NOMO-1 treated with dmso at 0.1 percent for 144 hours (cell line): ENCODE measurements at regions not wholly inside any gene's neighbourhood (a gene's known extent, or its start where the extent isn't known, plus 50 kb on each side); places are given as distances from the start of the nearest gene placed in this dataset.
"Not testable (repeated sequence)": the region's sequence is repeated elsewhere in the genome, so short reads cannot be mapped to it uniquely, and the experiment has no call there.

ENCODE experiments used
- DNase-seq: peaks from one replicate; lab custom pipeline; 2025; ENCODE audit not compliant: unreplicated experiment; lab: John Stamatoyannopoulos, UW

DNA sequence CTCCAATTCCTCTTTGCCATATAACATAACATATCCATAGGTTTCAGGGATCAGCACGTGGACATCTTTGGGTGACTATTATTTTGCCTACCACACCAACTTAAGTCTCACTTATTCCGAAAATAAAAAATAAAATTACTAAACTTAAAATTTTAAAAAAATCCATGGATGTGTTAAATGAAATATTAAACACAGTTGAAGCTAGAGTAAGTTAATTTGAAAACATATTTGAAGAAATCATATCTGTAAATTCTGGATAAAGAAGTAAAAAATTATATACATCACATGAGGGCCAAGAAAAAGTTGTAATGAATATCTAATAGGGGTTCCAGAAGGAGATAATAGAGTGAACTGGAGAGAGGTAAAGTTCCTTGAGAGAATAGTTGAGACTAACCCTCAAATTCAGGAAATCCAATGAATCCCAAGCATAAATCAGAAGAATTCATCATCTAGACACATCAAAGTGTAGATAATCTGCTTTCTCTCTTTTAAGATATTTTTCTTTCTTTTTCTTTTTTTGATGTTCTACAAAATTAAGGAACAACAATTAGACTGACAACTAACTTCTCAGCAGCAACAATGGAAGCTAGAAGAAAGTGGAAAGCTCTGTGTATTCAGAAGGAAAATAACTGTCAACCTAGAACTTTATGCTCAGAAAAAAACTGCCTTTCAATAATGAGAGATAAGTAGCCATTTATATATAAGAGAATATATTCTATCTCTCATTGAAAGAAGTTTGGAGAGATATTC lies 147.4 kb downstream of the ABHD5 start:
- DNase-seq = no peak

- DNase-seq = no peak
Measured at GRCh38 chr3:43838877-43839276, 148.1 kb downstream of the ABHD5 start.

- DNase-seq = no peak
Measured at GRCh38 chr3:43843386-43843785, 152.6 kb downstream of the ABHD5 start.

- DNase-seq = no peak
Measured at GRCh38 chr3:43844757-43845156, 154.0 kb downstream of the ABHD5 start.

- not testable (repeated sequence) for DNase-seq
Measured at GRCh38 chr3:43845553-43845952, 154.8 kb downstream of the ABHD5 start.

DNA sequence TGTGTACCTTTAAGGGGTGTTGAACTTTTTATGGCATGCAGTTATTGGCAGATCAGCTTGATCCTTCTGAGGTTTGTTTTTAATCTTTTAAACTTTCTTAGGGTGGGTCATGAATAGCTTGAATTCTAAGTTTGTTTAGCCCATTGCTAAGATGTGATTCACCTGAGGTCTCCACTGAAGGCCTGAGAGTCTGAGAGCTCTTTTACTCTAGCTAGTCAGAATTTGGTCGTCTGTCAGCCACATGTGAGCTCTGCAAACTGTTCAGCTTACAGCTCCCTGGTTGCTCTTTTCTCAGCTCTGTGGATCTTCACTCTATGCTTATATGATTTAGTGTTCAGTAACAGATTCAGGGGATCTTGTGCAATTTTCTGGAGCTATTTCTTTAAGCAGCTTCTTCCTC lies 161.3 kb downstream of the ABHD5 start:
- DNase-seq = no peak

DNA sequence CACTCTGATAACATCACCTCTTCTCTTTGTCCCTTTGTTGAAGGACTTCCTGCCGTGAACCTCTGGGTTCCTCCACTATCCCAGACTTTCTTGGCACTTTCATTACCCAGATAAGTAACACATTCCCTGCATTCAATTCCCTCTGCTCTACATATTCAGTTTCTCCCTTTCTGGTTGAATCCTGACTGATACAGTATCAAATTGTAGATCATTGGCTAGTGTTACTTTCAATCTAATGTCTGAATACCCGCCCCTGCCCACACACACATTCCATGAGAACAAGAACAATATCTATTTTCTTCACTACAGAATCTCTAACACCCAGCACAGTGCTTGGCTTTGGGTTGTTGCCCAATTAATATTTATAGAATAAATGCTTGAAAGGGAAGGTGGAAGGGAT lies 163.5 kb downstream of the ABHD5 start:
- no peak for DNase-seq

DNA sequence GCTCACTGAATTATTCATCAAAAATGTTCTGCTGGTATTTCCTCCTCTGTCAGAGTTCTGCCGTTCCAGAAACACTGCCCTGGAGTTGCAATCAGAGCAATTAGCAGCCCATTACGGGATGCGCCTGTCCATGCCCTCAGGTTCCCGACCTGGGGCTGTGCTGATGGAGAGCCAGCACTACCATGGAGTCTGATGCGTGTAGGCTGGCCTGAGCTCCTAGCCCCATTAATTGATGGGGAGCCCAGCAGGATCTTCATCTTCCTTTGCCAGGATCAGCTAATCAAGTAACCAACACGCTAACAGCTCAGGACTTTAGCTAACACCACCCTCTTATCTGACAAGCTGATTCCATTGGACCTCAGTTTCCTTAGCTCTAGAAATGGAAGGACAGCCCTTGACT lies 164.2 kb downstream of the ABHD5 start:
- DNase-seq = no peak

DNA sequence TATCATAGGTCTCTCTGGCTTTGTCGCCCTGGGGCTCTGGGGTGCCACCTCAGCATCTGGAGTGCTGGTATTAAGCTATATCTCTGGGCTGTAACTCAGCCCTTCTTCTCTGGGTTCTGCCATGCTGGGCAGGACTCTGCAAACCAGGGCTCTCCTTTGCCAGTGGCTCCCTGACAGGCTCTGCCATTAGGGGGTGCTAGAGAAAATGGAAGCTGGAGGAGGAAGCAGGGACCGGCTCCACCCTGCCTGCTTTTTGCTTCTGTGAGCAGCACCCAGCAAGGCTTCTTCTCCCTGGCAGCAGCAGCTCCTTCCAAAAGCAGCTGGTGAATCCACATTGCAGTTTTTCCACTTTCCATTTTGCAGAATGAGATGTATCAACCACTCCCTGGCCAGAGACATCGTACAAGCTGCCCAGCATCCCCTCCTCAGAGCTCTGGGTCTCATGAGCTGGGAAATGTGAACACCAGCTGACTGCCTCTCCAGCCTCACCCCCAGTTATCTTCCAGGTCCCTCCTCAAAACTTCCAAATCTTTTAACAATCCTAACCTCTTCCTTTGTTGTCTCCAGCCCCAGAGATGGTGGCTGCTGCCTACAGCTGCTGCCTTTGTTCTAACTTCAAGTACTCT lies 165.0 kb downstream of the ABHD5 start:
- DNase-seq = peak; percentile 37

DNA sequence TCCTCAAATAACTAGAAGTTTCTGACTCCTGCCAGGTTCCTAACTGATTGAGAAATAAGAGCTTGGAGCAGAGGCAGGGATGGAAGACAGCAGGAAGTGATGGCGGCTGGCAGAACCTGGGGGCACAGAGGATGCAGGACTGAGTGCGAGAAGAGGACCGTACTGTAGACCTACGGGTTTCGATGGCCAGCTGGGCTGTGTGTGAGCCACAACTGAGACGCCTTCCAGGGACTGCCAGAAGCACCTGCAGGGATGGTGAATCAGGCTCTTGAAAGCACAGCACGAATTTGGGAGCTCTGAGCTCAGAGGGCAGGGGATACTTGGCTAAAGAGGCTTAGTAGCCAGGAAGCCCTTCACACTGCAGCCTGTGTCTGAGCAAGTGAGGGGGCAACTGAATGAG lies 165.6 kb downstream of the ABHD5 start:
- DNase-seq = no peak

DNA sequence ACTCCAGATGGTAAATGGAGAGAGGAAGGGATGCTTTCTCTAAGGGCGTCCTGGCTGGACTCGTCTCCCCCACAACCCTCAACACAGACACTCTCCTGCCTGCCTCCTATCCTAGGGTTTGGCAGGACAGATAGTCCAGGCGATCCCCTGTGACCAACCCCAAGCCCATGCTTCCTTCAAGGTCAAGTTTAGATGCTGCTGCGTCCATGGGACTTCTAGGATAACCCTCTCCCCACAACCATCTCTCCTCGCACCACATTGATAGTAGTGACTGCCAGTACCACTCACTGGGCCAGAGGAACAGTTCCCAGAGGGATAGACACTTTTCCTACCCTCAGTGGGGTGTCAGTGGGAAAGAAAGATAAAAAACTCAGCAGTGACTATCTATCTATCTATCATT lies 166.0 kb downstream of the ABHD5 start:
- no peak for DNase-seq

- DNase-seq = no peak
Measured at GRCh38 chr3:43857361-43858293, 166.9 kb downstream of the ABHD5 start.

DNA sequence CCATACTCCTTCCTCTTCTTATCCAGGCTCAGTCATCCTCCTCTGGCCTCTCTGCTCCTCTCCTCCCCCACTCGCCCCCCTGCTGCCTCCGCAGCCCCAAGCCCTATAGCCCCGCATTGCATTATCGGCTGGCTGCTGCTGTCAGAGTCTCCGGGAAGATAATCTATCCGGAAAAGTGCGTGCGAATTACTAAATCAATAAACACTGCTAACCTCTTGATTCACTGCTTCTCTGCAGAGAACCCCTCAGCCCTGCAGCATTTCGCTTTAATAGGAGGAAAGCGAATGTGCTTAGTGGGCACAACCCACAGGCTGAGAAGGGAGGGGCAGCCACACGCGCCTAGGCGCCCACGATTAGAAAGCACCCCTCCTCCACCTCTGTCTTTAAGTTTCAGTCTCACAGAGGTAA lies 167.6 kb downstream of the ABHD5 start:
- no peak for DNase-seq

GRCh38 chr3:43859766-43860165 lies 169.0 kb downstream of the ABHD5 start:
- DNase-seq = no peak

- no peak for DNase-seq
Measured at GRCh38 chr3:43861635-43862034, 170.9 kb downstream of the ABHD5 start.

GRCh38 chr3:43862470-43862869 lies 171.7 kb downstream of the ABHD5 start:
- no peak for DNase-seq

DNA sequence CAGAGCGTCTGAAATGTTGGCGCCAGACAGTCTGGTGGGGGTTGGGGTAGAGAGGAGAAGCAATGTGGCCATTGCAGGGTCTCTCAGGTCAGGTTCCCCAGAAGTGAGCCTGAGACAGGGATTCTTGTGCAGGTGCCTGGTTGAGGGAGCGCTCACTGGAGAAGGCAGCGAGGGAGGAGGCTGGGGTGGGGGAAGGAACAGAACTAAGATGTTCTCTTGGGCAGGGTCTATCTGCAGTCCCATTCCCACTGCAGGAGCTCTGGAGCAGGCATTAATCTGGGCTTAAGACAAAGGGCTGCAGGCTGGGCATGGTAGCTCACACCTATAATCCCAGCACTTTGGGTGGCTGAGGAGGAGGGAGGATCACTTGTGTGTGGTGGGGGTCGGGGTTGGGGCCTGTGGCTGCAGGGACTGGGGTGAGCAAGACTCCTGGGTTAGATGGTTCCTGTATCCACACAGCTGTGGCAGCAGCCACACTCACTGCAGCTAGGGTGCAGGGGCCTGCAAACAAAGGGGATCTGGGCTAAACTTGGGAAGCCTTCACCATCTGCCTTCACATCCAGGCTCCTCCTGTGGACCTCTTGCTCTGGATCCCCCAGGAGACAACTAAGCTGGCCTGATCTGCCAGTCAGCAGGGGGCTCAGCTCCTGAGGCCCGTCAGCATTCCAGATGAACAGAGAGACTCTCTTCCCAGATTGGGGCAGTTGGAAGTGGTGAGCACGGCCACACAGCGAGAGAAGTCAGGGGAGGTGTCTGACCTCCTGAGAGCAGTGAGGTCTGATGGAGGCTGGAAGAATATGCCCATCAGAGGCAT lies 172.5 kb downstream of the ABHD5 start:
- DNase-seq = no peak

GRCh38 chr3:43863966-43864933 lies 173.5 kb downstream of the ABHD5 start:
- DNase-seq = no peak

- no peak for DNase-seq
Measured at GRCh38 chr3:43865351-43865750, 174.6 kb downstream of the ABHD5 start.
